SJSA1 (cell line): ENCODE measurements at regions not wholly inside any gene's neighbourhood (a gene's known extent, or its start where the extent isn't known, plus 50 kb on each side); places are given as distances from the start of the nearest gene placed in this dataset.

Experiments used
- DNase-seq, 2 experiments: peaks; one replicate each; pipeline ENCODE4 v3.0.0-alpha.2; 2015 to 2020; ENCODE audit warnings: low spot score in 2 of 2, low read depth in 1 of 2
- H3K27ac ChIP-seq: fragments of 250-450 bp; sonication (Bioruptor Pico); 2 replicates; pipeline ENCODE4 v1.5.1; 2020; ENCODE audit warnings: mild to moderate bottlenecking, moderate library complexity
- H3K27me3 ChIP-seq: fragments of 250-450 bp; sonication (Bioruptor Pico); replicated peaks from 2 replicates; pipeline ENCODE4 v1.5.1; 2020; ENCODE audit warnings: mild to moderate bottlenecking, moderate library complexity
- H3K36me3 ChIP-seq: fragments of 250-450 bp; sonication (Bioruptor Pico); 2 replicates; pipeline ENCODE4 v1.5.1; 2020; ENCODE audit warnings: mild to moderate bottlenecking
- H3K4me1 ChIP-seq: fragments of 250-450 bp; sonication (Bioruptor Pico); replicated peaks from 2 replicates; pipeline ENCODE4 v1.6.1; 2021; ENCODE audit warnings: mild to moderate bottlenecking
- H3K4me3 ChIP-seq: fragments of 250-450 bp; sonication (Bioruptor Pico); 2 replicates; pipeline ENCODE4 v1.5.1; 2020; ENCODE audit warnings: mild to moderate bottlenecking
- H3K9me3 ChIP-seq: fragments of 250-450 bp; sonication (Bioruptor Pico); replicated peaks from 2 replicates; pipeline ENCODE4 v1.5.1; 2020; ENCODE audit warnings: mild to moderate bottlenecking

GRCh38 chr13:74006666-74007065 is 127.5 kb downstream of the KLF12 start:
- Histone ChIP-seq H3K36me3 (no peaks in the 10 kb centered on the region), H3K27ac (no peak overlapping the region), H3K4me3 (no peak overlapping the region), H3K4me1 (no peaks in the 10 kb centered on the region), H3K27me3 (no peaks in the 10 kb centered on the region), H3K9me3 (no peaks in the 10 kb centered on the region)
- no peak for DNase-seq

GRCh38 chr13:74005320-74006157 is 128.7 kb downstream of the KLF12 start:
- Histone ChIP-seq H3K27ac (no peak overlapping the region), H3K9me3 (no peaks in the 10 kb centered on the region)

GRCh38 chr13:74004109-74004508 is 130.1 kb downstream of the KLF12 start:
- H3K27ac ChIP-seq, result no peak overlapping the region
- H3K4me1 ChIP-seq, result no peaks in the 10 kb centered on the region
- DNase-seq, result no peak
- H3K4me3 ChIP-seq, result no peak overlapping the region
- H3K27me3 ChIP-seq, result no peaks in the 10 kb centered on the region
- no peaks in the 10 kb centered on the region for H3K36me3 ChIP-seq
- no peaks in the 10 kb centered on the region for H3K9me3 ChIP-seq

More at GRCh38 chr13:74005320-74006157, 128.7 kb downstream of the KLF12 start:
- Histone ChIP-seq H3K27me3 (no peaks in the 10 kb centered on the region), H3K4me3 (no peak overlapping the region), H3K4me1 (no peaks in the 10 kb centered on the region), H3K36me3 (no peaks in the 10 kb centered on the region)
- no peak for DNase-seq

GRCh38 chr13:74003374-74003773 is 130.8 kb downstream of the KLF12 start:
- Histone ChIP-seq H3K27ac (no peak overlapping the region), H3K27me3 (no peaks in the 10 kb centered on the region), H3K36me3 (no peaks in the 10 kb centered on the region), H3K4me1 (no peaks in the 10 kb centered on the region), H3K4me3 (no peak overlapping the region), H3K9me3 (no peaks in the 10 kb centered on the region)
- no peak for DNase-seq

GRCh38 chr13:74000876-74001275 is 133.3 kb downstream of the KLF12 start:
- DNase-seq, result no peak
- Histone ChIP-seq H3K4me1 (no peaks in the 10 kb centered on the region), H3K36me3 (no peaks in the 10 kb centered on the region), H3K27ac (no peak overlapping the region), H3K27me3 (no peaks in the 10 kb centered on the region), H3K4me3 (no peak overlapping the region), H3K9me3 (no peaks in the 10 kb centered on the region)

GRCh38 chr13:73998631-73999030 is 135.6 kb downstream of the KLF12 start:
- Histone ChIP-seq H3K4me1 (no peaks in the 10 kb centered on the region), H3K27me3 (no peaks in the 10 kb centered on the region), H3K9me3 (no peaks in the 10 kb centered on the region), H3K4me3 (no peak overlapping the region), H3K27ac (no peak overlapping the region), H3K36me3 (no peaks in the 10 kb centered on the region)
- DNase-seq, result no peak

GRCh38 chr13:73997964-73998363 is 136.2 kb downstream of the KLF12 start:
- H3K4me3 ChIP-seq, result no peak overlapping the region
- H3K4me1 ChIP-seq, result no peaks in the 10 kb centered on the region
- no peak overlapping the region for H3K27ac ChIP-seq
- no peak for DNase-seq
- no peaks in the 10 kb centered on the region for H3K9me3 ChIP-seq
- H3K27me3 ChIP-seq, result no peaks in the 10 kb centered on the region
- H3K36me3 ChIP-seq, result no peaks in the 10 kb centered on the region

- DNase-seq, result no peak
- H3K4me1 ChIP-seq, result no peaks in the 10 kb centered on the region
- no peak overlapping the region for H3K4me3 ChIP-seq
- no peaks in the 10 kb centered on the region for H3K9me3 ChIP-seq
- no peak overlapping the region for H3K27ac ChIP-seq
- H3K36me3 ChIP-seq, result no peaks in the 10 kb centered on the region
- H3K27me3 ChIP-seq, result no peaks in the 10 kb centered on the region
These were observed 137.6 kb downstream of the KLF12 start for GRCh38 chr13:73996569-73996968.

- no peaks in the 10 kb centered on the region for H3K4me1 ChIP-seq
- H3K4me3 ChIP-seq, result no peak overlapping the region
- no peak overlapping the region for H3K27ac ChIP-seq
- H3K9me3 ChIP-seq, result no peaks in the 10 kb centered on the region
- DNase-seq, result no peak
- H3K27me3 ChIP-seq, result no peaks in the 10 kb centered on the region
- H3K36me3 ChIP-seq, result no peaks in the 10 kb centered on the region
These were observed 138.5 kb downstream of the KLF12 start for GRCh38 chr13:73995736-73996135.

GRCh38 chr13:73993661-73994060 is 140.5 kb downstream of the KLF12 start:
- Histone ChIP-seq H3K27ac (no peak overlapping the region), H3K36me3 (no peaks in the 10 kb centered on the region), H3K4me3 (no peak overlapping the region), H3K4me1 (no peaks in the 10 kb centered on the region), H3K9me3 (no peaks in the 10 kb centered on the region), H3K27me3 (no peaks in the 10 kb centered on the region)
- DNase-seq, result no peak

- Histone ChIP-seq H3K9me3 (no peaks in the 10 kb centered on the region), H3K4me3 (no peak overlapping the region), H3K27me3 (no peaks in the 10 kb centered on the region), H3K27ac (no peak overlapping the region), H3K4me1 (no peaks in the 10 kb centered on the region), H3K36me3 (no peaks in the 10 kb centered on the region)
- DNase-seq, result no peak
These were observed 142.3 kb downstream of the KLF12 start for GRCh38 chr13:73991884-73992283.

GRCh38 chr13:73991384-73991783 is 142.8 kb downstream of the KLF12 start:
- H3K27ac ChIP-seq, result no peak overlapping the region
- H3K27me3 ChIP-seq, result no peaks in the 10 kb centered on the region
- H3K36me3 ChIP-seq, result no peaks in the 10 kb centered on the region
- H3K4me3 ChIP-seq, result no peak overlapping the region
- DNase-seq, result no peak
- no peaks in the 10 kb centered on the region for H3K4me1 ChIP-seq
- H3K9me3 ChIP-seq, result no peaks in the 10 kb centered on the region

- no peaks in the 10 kb centered on the region for H3K9me3 ChIP-seq
- H3K27me3 ChIP-seq, result no peaks in the 10 kb centered on the region
- H3K36me3 ChIP-seq, result no peaks in the 10 kb centered on the region
- no peak overlapping the region for H3K27ac ChIP-seq
- DNase-seq, result no peak
- H3K4me3 ChIP-seq, result no peak overlapping the region
- H3K4me1 ChIP-seq, result no peaks in the 10 kb centered on the region
These were observed 144.9 kb downstream of the KLF12 start for GRCh38 chr13:73989244-73989843.

- H3K27me3 ChIP-seq, result no peaks in the 10 kb centered on the region
- no peak overlapping the region for H3K4me3 ChIP-seq
- H3K4me1 ChIP-seq, result no peaks in the 10 kb centered on the region
- H3K36me3 ChIP-seq, result no peaks in the 10 kb centered on the region
- H3K9me3 ChIP-seq, result no peaks in the 10 kb centered on the region
- no peak for DNase-seq
- H3K27ac ChIP-seq, result no peak overlapping the region
These were observed 145.7 kb downstream of the KLF12 start for GRCh38 chr13:73988461-73988860.
